Glutamatergic neuron (in vitro differentiated cells): ENCODE measurements at regions not wholly inside any gene's neighbourhood (a gene's known extent, or its start where the extent isn't known, plus 50 kb on each side); places are given as distances from the start of the nearest gene placed in this dataset.

Experiments
- DNase-seq: peaks from one replicate; pipeline ENCODE4 v3.0.0; 2022
- H3K27ac Mint-ChIP-seq: one replicate; pipeline ENCODE4 v1.8.0; 2020; ENCODE audit warnings: mild to moderate bottlenecking, mixed read lengths, inconsistent platforms; ENCODE audit not compliant: unreplicated experiment
- H3K27me3 Mint-ChIP-seq: one replicate; pipeline ENCODE4 v1.8.0; 2020; ENCODE audit warnings: mild to moderate bottlenecking, moderate library complexity, mixed read lengths, inconsistent platforms; ENCODE audit not compliant: unreplicated experiment
- H3K36me3 Mint-ChIP-seq: one replicate; pipeline ENCODE4 v1.8.0; 2020; ENCODE audit warnings: mild to moderate bottlenecking, mixed read lengths, inconsistent platforms; ENCODE audit not compliant: unreplicated experiment
- H3K4me1 Mint-ChIP-seq: one replicate; pipeline ENCODE4 v1.8.0; 2020; ENCODE audit warnings: mild to moderate bottlenecking, low read depth, mixed read lengths, inconsistent platforms; ENCODE audit not compliant: unreplicated experiment
- H3K4me3 Mint-ChIP-seq: one replicate; pipeline ENCODE4 v1.8.0; 2020; ENCODE audit warnings: mild to moderate bottlenecking, mixed read lengths, inconsistent platforms; ENCODE audit not compliant: unreplicated experiment
- H3K9me3 Mint-ChIP-seq: one replicate; pipeline ENCODE4 v1.8.0; 2020; ENCODE audit warnings: mild to moderate bottlenecking, moderate library complexity, mixed read lengths, inconsistent platforms; ENCODE audit not compliant: unreplicated experiment
- TF ChIP-seq, protein P1 (sequence below): fragments of 200-600 bp; sonication (generic); IDR thresholded peaks from one replicate; pipeline ENCODE4 v1.5.0; 2021; ENCODE audit not compliant: partially characterized antibody, unreplicated experiment

GRCh38 chr1:29629814-29630516 lies 393.6 kb downstream of the PTPRU start:
- Mint-ChIP-seq H3K36me3 (no peaks in the 10 kb centered on the region), H3K9me3 (no peaks in the 10 kb centered on the region)

GRCh38 chr1:29629401-29629800 lies 393.1 kb downstream of the PTPRU start:
- Mint-ChIP-seq H3K27me3 (peaks cover 10% of the 10 kb centered on the region), H3K9me3 (no peaks in the 10 kb centered on the region), H3K27ac (no peak overlapping the region), H3K36me3 (no peaks in the 10 kb centered on the region), H3K4me1 (peaks cover 13% of the 10 kb centered on the region), H3K4me3 (no peak overlapping the region)
- no peak for DNase-seq
- TF ChIP-seq, protein P1, sequence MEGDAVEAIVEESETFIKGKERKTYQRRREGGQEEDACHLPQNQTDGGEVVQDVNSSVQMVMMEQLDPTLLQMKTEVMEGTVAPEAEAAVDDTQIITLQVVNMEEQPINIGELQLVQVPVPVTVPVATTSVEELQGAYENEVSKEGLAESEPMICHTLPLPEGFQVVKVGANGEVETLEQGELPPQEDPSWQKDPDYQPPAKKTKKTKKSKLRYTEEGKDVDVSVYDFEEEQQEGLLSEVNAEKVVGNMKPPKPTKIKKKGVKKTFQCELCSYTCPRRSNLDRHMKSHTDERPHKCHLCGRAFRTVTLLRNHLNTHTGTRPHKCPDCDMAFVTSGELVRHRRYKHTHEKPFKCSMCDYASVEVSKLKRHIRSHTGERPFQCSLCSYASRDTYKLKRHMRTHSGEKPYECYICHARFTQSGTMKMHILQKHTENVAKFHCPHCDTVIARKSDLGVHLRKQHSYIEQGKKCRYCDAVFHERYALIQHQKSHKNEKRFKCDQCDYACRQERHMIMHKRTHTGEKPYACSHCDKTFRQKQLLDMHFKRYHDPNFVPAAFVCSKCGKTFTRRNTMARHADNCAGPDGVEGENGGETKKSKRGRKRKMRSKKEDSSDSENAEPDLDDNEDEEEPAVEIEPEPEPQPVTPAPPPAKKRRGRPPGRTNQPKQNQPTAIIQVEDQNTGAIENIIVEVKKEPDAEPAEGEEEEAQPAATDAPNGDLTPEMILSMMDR, result no peak

More at GRCh38 chr1:29629814-29630516, 393.6 kb downstream of the PTPRU start:
- H3K4me3 Mint-ChIP-seq, result no peak overlapping the region
- H3K27ac Mint-ChIP-seq, result no peak overlapping the region
- no peak for DNase-seq
- TF ChIP-seq, protein P1, result no peak
- H3K27me3 Mint-ChIP-seq, result peaks cover 10% of the 10 kb centered on the region
- H3K4me1 Mint-ChIP-seq, result peaks cover 13% of the 10 kb centered on the region

DNA sequence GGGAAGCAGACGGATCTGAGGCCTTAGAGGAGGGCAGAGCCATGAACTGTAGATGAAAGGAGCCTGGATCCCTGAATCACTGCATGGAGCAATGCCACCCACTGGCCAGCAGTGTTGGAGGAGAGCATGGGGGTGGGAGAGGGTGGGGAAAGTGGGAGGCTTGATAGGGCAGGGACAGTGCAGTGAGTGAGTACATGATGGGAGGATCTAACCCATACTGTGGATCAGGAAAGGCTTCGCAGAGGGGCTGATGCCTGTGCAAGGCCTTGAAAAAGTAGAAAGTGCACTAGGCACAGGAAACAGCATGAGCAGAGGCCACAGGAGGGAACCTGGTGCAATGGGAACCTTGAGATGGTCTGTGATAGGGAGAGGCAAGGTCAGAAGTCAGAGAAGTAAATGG lies 391.9 kb downstream of the PTPRU start:
- Mint-ChIP-seq H3K9me3 (no peaks in the 10 kb centered on the region), H3K4me3 (no peak overlapping the region), H3K36me3 (peaks cover 4% of the 10 kb centered on the region), H3K27ac (no peak overlapping the region), H3K27me3 (peaks cover 9% of the 10 kb centered on the region), H3K4me1 (peaks cover 3% of the 10 kb centered on the region)
- TF ChIP-seq, protein P1, result no peak
- no peak for DNase-seq

- no peak for DNase-seq
- Mint-ChIP-seq H3K4me3 (no peak overlapping the region), H3K4me1 (no peaks in the 10 kb centered on the region), H3K27ac (no peak overlapping the region), H3K9me3 (no peaks in the 10 kb centered on the region), H3K36me3 (peaks cover 4% of the 10 kb centered on the region), H3K27me3 (peaks cover 9% of the 10 kb centered on the region)
- TF ChIP-seq, protein P1, result no peak
Observed at GRCh38 chr1:29626726-29627125, 390.4 kb downstream of the PTPRU start.

DNA sequence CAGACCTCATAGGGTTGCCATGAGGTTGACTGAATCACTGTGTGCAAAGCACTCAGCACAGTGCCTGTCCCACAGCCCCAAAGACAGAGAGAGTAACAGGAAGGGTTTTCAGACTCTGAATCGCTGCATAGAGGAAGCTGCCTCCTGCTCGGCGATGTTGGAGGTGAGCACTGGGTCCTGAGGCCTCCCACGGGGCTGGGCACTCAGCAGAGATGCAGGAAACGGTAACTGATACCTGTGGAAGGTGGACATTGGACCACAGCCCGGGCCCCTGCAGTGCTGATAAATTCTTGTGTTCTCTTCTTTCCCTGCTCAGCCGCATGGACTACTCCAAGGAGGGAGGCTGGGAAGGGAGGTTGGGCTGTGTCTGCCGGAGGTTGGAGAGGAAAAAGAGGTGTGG lies 389.7 kb downstream of the PTPRU start:
- no peak overlapping the region for H3K4me3 Mint-ChIP-seq
- H3K4me1 Mint-ChIP-seq, result no peaks in the 10 kb centered on the region
- peaks cover 4% of the 10 kb centered on the region for H3K36me3 Mint-ChIP-seq
- H3K27ac Mint-ChIP-seq, result no peak overlapping the region
- H3K9me3 Mint-ChIP-seq, result peaks cover 2% of the 10 kb centered on the region
- TF ChIP-seq, protein P1, result no peak
- H3K27me3 Mint-ChIP-seq, result peaks cover 9% of the 10 kb centered on the region
- no peak for DNase-seq
